HG03342 (cell line): ENCODE measurements at regions not wholly inside any gene's neighbourhood (a gene's known extent, or its start where the extent isn't known, plus 50 kb on each side); places are given as distances from the start of the nearest gene placed in this dataset.
"Not testable (repeated sequence)": the region's sequence is repeated elsewhere in the genome, so short reads cannot be mapped to it uniquely, and the experiment has no call there.

ENCODE experiments used
- ATAC-seq: cut with Tn5 transposase; IDR thresholded peaks from one replicate; pipeline ENCODE4 v1.9.1; 2021; ENCODE audit warnings: mild to moderate bottlenecking, moderate library complexity; ENCODE audit not compliant: unreplicated experiment

DNA sequence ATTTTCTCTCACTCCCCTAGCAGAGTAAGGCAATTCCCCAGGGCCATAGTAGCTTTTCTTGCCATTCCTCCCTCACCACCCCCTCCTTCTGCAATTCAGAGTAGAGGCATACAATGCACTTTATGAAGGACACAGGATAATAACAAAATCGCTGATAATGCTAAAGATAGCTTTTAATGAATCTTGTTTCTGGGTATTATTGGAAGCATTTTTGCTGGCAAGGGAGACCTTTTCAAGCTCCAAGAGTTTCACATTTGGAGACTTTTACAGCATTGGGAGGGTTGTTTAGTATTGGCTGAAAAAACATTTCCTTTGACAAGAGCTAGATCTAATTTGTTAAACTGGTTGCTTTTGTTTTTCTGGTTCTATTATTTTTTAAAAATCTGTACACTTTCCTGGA is 573.0 kb upstream of the C16orf82 start:
- no peak for ATAC-seq

DNA sequence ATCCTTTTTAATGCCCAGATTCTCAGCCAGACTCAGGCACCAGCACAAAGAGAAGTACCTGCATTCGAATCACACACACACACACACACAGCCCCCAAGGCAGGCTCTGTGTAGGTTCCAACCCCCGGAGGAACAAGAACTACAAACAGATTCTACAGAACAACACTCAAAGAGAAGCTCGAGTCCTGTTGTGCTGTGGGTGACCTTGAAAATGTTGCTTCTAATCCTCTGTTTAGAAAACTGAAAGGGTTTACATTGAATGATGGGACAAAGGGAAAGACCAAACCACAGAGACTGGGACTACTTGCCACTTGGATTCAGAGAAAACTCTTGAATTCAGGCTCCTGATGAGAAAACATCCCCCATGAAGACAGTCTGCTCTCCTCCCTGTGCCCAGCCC is 568.8 kb upstream of the C16orf82 start:
- ATAC-seq = no peak

DNA sequence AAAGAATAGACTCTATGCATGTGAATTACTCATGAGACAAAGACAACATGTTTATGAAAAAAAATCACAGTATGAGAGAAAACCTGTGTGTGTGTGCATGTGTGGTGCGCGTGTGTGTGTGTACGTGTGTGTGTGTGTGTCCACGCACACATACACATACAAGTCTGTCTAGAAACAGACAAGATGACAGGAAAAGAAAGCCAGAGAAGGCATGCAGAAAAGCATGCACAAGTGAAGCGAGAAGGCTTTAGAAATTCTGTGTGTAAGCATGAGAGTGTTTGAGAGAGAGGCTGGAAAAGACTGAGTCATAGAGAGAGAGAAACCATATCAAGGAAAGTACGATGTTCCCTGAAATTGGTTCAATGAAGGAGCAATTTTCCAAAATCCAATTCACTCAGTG is 566.4 kb upstream of the C16orf82 start:
- ATAC-seq = no peak

DNA sequence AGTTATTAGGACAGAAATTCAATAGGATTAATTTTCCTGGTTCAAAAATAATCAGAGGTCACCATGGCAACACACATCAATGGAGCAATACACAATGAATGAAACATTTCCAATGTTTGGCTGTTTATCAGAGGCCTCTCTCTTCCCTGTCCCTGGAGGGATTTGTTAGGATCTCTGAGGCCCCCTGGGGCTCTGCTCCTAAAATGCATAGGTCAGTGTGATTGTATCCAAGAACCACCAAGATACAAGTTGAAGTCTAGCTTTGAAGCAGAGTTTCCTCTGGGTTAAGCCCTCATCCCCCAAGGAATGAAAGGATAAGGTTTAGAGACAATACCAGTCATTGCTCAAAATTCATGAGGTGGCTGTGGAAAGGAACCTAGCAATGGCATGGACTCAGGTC is 561.2 kb upstream of the C16orf82 start:
- no peak for ATAC-seq

DNA sequence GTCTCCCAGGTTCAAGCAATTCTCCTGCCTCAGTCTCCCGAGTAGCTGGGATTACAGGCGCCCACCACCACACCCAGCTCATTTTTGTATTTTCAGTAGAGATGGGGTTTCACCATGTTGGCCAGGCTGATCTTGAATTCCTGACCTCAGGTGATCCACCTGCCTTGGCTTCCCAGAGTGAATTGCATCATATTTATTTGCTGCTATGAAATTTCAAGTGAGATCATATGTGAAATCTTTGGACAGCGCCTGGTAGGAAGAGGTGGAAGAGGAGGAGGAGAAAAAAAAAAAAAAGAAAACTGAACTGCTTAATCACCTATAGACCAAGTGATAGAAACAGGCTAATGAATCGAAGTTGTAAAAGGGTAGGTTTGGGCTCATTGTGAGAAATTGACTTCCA is 557.8 kb upstream of the C16orf82 start:
- ATAC-seq = not testable (repeated sequence)

DNA sequence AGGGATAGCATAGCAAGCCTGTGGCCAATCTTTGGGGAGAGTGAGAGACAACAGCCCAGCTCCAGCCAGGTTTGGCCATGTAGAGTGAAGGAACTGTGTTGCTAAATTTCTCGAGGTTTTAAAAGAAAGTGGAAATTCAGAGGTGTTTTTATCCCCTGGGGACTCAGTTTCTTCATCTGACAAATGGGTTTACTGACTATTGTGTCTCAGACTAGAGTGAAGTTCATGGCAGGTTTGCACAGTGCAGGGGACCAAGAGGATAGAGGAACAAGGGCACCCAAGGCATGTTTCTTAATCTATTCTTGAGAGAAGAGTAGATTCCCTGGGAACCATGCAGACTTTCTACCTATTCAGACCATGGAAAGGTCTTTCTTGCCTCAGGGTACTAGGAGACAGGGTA is 555.8 kb upstream of the C16orf82 start:
- no peak for ATAC-seq

DNA sequence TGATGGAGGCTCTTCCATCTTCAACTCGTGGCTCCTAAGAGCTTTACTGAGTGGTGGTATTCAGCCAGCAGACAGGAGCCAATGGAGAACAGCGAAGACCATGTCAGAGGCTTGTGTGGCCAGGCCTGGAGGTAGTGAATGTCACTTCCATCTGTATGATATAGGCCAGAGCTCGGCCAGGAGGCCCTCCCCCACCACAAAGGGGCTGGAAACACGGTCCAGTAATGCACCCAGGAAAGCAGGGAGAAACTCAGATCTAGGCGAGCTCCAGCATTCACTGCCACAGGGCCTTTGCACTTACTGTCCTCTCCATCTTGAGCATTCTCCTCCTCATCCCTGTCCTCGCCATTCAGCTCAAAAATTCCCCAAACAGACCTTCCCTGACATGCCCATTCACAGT is 555.3 kb upstream of the C16orf82 start:
- ATAC-seq = no peak

DNA sequence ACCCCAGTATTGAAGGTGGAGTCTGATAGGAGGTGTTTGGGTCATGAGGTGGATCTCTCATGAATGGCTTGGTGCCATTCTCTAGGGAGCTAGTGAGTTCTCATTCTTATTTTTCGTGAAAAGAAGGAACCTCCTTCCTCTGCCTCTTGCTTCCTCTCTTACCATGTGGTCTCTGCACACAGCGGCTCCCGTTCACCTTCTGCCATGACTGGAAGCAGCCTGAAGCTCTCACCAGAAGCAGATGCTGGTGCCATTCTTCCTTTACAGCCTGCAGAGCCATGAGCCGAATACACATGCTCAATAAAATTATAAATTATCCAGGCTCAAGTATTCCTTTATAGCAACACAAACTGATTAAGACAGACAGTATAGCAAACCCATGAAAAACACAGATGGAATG is 545.1 kb upstream of the C16orf82 start:
- no peak for ATAC-seq

DNA sequence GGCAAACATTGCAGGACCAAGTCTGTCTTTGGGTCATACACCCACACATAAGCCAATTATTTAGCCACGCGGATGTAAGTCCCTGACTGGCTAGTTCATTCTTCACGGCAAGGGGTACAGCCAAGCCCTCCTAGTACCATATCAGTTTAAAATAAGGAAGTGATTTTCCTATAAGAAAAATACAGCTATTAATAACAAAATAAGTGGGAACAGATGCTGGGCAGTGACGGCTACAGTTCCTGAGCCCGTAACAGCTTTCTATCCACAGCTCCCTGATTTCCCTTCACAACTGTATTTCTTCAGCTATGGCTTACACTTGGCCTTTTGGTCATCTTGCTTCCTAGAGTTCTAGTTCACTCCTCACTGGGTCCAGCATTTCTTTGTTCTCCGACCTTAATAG is 542.4 kb upstream of the C16orf82 start:
- no peak for ATAC-seq

DNA sequence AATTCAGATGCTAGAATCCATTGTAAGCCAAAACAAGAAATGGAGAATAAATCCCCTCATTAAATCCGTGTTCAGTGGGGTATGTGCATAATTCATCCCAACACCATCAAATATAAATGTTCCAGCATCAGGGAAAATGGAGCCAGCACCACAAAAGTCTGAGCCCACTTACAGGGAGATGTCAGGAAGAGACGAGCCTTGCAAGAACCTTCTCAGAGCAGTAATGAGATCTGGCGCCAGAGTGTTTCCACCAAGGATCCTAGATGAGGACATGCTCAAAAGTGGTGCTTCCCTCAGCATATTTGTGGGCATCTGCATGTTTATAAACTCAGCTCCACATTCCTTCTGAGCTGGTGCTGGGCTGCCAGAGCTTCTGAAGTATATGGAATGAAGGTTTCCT is 541.9 kb upstream of the C16orf82 start:
- no peak for ATAC-seq

DNA sequence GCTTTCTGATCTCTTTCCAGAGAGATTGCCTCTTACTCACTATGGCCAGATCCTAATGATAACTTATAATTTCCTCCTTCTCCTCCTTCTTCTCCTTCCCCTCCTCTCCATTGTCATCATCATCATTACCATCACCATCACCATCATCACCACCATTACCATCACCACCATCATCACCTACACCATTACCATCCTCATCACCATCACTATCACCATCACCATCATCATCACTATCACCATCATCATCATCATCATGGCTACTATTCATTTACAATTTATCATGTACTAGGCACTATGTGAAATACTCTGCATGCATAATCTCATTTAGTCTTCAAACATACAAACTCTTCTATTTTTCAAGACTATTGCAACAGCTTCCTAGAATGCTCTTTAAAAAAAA is 540.9 kb upstream of the C16orf82 start:
- no peak for ATAC-seq

DNA sequence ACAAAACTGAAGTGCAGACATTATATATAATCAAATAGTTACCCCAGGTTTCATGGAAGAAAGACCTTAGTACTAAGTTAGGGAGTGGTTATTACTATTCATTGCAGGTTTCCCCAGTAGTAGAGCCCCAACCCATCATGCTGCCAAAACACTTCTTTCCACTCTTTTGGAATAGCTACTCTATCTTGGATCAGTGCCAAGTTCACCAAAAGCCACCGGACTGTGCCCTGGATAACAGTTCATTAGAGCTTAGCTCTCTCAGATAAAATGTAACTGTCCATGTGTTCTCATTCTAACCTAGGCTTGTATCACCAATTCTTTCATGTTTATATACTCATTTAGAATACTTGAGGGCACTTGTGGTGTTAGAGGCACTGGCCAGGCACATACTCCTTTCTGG is 540.1 kb upstream of the C16orf82 start:
- ATAC-seq = no peak

DNA sequence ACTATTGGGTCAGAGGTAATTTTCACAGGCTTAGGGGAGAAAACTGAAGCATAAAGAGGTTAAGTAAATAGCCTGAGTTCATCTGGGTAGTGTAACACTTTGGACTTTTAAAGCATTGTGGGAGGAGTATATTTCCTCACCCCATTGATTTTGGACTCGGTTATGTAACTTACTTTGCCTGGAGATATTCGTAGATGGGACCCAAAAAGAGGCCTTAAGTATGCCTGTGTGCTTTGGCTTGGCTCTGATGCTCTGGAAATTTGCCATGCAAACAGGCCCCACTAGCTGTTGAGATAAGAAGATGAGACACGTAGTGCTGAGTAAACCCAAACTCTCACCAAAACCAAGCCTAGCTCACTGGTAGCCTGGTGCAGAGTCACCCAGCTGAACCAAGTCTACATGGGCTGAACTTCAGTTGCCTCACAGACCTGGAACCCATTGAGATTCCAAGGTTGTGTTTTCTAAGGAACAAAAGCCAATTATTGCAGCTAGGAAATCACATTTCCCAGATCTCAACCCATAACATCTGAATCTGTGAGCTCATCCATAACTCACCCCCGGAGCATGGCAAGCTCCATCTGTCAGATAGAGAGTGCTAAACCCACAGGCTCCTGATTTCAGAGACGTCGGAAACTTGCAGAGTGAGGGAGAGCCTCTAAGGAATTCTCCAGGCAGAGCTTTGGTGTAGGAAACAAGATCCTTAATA is 536.0 kb upstream of the C16orf82 start:
- ATAC-seq = no peak

DNA sequence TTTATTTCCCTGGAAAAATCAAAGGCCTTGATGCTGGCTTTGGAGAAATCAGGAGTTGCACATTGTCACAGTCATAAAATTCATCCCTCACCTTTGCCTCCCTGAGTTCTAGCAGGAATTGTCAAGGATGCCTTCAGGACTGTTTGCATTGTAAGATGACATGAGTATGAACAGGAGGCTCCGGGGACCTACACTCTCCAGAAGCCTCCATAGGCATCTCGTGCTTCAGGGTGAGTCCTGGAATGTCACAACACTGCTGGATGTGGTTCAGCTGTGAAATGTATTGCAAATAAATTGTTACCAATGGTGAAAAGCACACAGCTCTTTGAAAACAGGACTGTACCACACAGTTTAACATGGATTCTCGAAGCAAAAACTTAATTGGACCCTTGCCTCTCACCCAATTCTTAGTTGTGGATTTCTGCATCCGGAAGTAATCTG is 535.4 kb upstream of the C16orf82 start:
- ATAC-seq = no peak

DNA sequence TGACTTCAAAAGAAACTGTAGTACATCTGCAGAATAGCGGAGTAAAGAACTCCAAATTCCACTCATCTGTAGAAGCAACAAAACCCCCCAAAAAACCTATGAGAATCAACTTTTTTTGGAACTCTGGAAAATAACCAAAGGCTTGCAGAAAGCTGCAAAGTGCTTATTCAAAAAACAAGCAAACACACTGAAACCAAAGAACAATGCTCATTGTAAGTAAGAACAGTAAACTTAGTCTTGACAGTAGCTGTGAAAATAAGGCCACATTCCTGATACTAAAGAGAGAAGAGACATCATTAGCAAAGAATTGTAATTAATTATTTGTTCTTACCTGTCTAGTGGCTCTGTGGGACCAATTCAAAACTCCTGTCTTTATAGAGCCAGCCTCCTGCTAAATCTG is 534.3 kb upstream of the C16orf82 start:
- no peak for ATAC-seq

DNA sequence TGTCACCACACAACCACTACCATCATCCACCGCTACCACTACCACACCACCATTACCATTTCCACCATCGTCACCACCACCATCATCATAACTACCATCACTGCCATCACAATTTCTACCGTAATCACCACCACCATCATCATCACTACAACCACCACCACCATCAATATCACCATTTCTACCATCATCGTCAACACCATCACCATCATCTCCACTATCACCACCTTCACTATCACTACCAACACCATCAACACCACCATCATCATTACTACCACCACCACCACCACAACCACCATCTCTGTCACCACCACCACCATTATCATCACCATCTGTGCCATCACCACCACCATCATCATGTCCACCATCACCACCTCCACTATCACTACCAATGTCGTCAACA is 524.5 kb upstream of the C16orf82 start:
- no peak for ATAC-seq

DNA sequence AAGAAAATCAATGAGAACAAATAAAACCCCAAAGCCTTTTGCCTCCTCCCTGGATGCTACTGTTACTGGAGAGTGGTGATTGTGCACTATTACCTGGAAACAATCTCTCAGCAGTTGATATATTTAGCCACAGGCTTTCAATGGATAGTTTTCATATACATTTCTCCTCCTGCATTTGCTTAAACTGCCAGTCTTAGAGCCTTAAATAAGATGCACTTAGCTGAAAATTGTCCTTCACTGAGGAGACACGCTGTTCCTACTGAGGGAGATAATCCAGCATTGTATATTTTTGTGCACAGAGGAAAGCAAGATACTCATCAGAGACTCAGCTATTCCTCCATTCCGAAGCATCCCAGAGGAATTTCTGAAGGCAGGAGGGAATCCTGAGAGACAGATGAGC is 520.2 kb upstream of the C16orf82 start:
- ATAC-seq = no peak

DNA sequence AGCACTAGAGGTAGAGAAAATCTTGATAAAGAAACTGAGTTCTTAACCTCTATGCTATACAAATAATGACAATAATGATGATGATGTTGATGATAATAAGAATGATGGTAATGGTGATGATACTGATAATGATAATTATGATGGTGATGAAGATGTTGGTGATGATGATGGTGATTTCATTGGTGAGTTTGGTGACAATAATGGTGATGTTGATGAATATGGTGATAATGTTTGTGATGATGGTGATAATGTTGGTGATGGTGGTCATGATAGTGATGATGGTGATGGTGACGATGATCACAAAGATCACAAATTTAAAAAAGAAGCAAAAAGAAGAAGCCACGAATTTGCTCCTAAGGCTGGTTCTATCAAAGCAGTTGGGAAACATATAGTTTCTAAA is 519.0 kb upstream of the C16orf82 start:
- ATAC-seq = no peak

DNA sequence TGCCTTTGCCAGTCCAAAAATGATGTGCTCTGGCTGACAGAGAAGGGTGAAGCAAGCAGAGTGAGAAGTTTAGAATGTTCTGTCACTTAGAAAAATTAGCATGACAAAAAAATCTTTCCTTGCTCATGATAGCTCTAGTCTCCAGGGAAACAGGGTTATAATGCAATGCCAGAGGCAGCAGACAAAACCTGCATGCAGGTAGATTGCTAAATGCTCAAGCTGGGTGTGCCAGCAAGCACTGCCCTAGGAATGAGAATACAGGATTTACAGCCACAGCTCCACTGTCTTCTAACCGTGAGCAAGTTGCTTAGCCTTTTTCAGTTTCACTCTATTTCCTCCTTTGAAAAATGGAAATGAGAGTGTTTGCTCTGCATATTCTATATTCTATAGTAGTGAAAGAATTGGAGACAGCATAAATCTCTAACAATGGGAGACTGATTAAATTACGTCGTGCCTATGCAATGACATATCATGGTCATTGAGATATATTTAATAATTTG is 516.6 kb upstream of the C16orf82 start:
- ATAC-seq = no peak

DNA sequence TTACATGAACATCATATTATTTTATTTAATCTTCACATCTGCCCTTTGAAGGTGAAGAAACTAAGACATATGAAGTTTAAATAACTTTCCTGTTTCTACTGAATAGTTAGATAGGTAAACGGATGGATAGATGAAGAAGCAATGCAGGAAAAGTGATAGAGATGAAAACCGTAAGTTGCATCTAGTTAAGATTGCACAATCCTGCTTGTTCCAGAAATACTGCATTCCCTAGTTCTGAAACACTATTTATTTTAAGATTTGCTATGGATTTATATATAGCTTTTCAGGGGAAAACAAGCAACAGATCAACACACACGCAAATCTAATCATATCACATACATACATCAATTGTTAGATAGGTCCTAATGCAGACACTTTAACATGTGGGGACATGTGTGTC is 512.7 kb upstream of the C16orf82 start:
- no peak for ATAC-seq

DNA sequence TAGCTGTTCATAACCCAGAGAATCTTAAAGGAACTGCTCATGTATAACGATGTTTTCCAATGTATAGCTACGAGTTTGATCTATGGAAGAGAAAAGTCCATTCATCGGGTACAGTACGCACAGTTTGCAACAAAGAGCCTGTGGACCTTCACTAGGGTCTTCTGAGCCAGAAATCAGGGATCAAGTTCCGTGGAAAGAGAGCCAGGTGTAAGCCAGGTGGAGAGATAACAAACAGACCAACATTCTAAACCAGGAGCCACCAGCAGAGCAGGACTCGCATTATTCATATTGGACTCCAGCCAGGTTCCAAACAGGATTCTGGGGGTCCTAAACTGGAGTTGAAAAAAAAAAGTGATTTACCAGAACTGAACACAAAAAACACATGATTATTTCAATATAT is 505.4 kb upstream of the C16orf82 start:
- no peak for ATAC-seq

DNA sequence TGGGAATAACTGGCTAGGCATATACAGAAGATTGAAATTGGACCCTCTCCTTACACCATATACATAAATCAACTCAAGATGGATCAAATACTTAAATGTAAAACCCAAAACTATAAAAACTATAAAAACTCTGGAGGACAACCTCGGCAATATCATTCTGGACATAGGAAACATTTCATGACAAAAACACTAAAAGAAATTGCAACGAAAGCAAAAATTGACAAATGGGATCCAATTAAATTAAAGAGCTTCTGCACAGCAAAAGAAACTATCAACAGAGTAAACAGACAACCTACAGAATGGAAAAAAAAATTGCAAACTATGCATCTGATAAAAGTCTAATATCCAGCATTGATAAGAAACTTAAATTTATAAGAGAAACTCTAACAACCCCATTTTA is 503.7 kb upstream of the C16orf82 start:
- ATAC-seq = no peak

DNA sequence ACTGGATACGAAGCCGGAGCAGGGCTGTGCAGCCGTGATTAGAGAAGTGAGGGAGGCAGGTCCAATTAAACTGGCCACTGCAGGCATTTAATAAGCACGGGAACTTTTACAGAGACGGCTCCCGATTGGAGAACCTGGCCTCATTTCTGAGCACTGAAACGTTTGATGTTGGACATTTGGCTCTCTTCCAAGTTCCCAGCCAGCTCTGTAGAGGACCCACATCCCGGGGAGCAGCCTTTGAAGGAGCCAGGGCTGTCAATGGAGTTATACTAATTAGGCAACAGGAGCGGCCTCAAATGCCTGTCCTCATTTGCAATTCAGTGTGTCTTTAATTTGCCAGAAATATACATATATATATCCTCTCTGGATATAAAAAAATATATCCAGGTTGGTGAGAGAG is 499.4 kb upstream of the C16orf82 start:
- no peak for ATAC-seq
